H1 (cell line): ENCODE measurements at regions not wholly inside any gene's neighbourhood (a gene's known extent, or its start where the extent isn't known, plus 50 kb on each side); places are given as distances from the start of the nearest gene placed in this dataset.

Experiments used
- CTCF ChIA-PET: fragments of 300-600 bp; sonication (Branson Sonifier 250); formaldehyde crosslinking; loops from one replicate; lab custom pipeline; 2021; ENCODE audit not compliant: partially characterized antibody; lab: Charles Lee
- POLR2A ChIA-PET: fragments of 300-600 bp; sonication (Branson Sonifier 250); formaldehyde crosslinking; loops from one replicate; lab custom pipeline; 2021; ENCODE audit warnings: inconsistent platforms; ENCODE audit not compliant: partially characterized antibody; lab: Charles Lee
- DNase-seq, 2 experiments: peaks; one replicate each; pipeline versions ENCODE4 v3.0.0 to v3.0.0-alpha.2; 2010 to 2022; ENCODE audit warnings: low spot score in 2 of 2, low read depth in 1 of 2, mixed read lengths in 1 of 2
- FAIRE-seq: peaks from 2 replicates; lab custom pipeline; 2011; peaks lifted over from hg19 to GRCh38; lab: Jason Lieb, UNC
- H2AFZ ChIP-seq: 2 replicates; pipeline ENCODE4 v1.8.1; 2012; ENCODE audit warnings: low read length, inconsistent platforms
- H2AK5ac ChIP-seq: 2 replicates; pipeline ENCODE4 v1.6.1; 2013; ENCODE audit warnings: low read depth, low read length
- H2BK120ac ChIP-seq: replicated peaks from 2 replicates; pipeline ENCODE3; 2013; ENCODE audit warnings: low read depth, low read length, inconsistent platforms
- H2BK12ac ChIP-seq: 2 replicates; pipeline ENCODE4 v1.6.1; 2013; ENCODE audit warnings: low read depth, low read length
- H2BK15ac ChIP-seq: 2 replicates; pipeline ENCODE4 v1.6.1; 2013; ENCODE audit warnings: low read length
- H2BK20ac ChIP-seq: 2 replicates; pipeline ENCODE4 v1.6.1; 2013; ENCODE audit warnings: low read length
- H2BK5ac ChIP-seq: 2 replicates; pipeline ENCODE4 v1.6.1; 2013; ENCODE audit warnings: low read depth, low read length
- H3K14ac ChIP-seq: 2 replicates; pipeline ENCODE4 v1.6.1; 2013; ENCODE audit warnings: inconsistent platforms; ENCODE audit not compliant: insufficient read length
- H3K18ac ChIP-seq: 2 replicates; pipeline ENCODE4 v1.6.1; 2013; ENCODE audit warnings: low read length; ENCODE audit errors: extremely low read depth
- H3K23ac ChIP-seq: 2 replicates; pipeline ENCODE4 v1.6.1; 2013; ENCODE audit warnings: inconsistent platforms; ENCODE audit not compliant: insufficient read length
- H3K23me2 ChIP-seq: 2 replicates; pipeline ENCODE4 v1.6.1; 2013; ENCODE audit warnings: low read depth, low read length
- H3K27ac ChIP-seq: 2 replicates; pipeline ENCODE4 v1.6.1; 2011; ENCODE audit warnings: low read depth, low read length, inconsistent platforms
- H3K27me3 ChIP-seq, 4 experiments: replicated peaks in 1 of 4; 1 replicate in 1 of 4; 2 replicates in 3 of 4; pipeline versions ENCODE4 v1.6.1 to v1.8.1; 2011 to 2013; ENCODE audit warnings: low read length in 3 of 4, mild to moderate bottlenecking in 3 of 4, inconsistent platforms in 2 of 4, mixed read lengths in 2 of 4, moderate library complexity in 1 of 4; ENCODE audit not compliant: control insufficient read depth in 3 of 4, insufficient read depth in 3 of 4; ENCODE audit errors: extremely low read depth in 1 of 4
- H3K36me3 ChIP-seq, 4 experiments: 2 replicates each; pipeline versions ENCODE4 v1.6.1 to v1.8.1; 2011 to 2013; ENCODE audit warnings: mild to moderate bottlenecking in 4 of 4, low read length in 3 of 4, moderate library complexity in 2 of 4, control low read depth in 1 of 4, inconsistent platforms in 1 of 4; ENCODE audit not compliant: insufficient read depth in 4 of 4, control insufficient read depth in 2 of 4
- H3K4ac ChIP-seq: replicated peaks from 2 replicates; pipeline ENCODE3; 2013; ENCODE audit warnings: low read length, low read depth, mixed read lengths, inconsistent platforms; ENCODE audit not compliant: insufficient read length
- H3K4me1 ChIP-seq, 4 experiments: replicated peaks in 1 of 4; 1 replicate in 1 of 4; 2 replicates in 3 of 4; pipeline versions ENCODE4 v1.6.1 to v1.8.1; 2011 to 2013; ENCODE audit warnings: low read length in 3 of 4, inconsistent platforms in 2 of 4, mixed read lengths in 1 of 4; ENCODE audit not compliant: insufficient read depth in 4 of 4, control insufficient read depth in 3 of 4
- H3K4me2 ChIP-seq, 2 experiments: 2 replicates each; pipeline versions ENCODE4 v1.6.1 to v1.8.1; 2011 to 2013; ENCODE audit warnings: low read depth in 2 of 2, low read length in 2 of 2, control low read depth in 1 of 2, inconsistent platforms in 1 of 2, mild to moderate bottlenecking in 1 of 2; ENCODE audit not compliant: insufficient read depth in 1 of 2
- H3K4me3 ChIP-seq, 4 experiments: fragments of 200-600, 300-600 bp in 1 of 4; sonication (generic), shearing (Covaris generic), sonication (Bioruptor Twin) in 1 of 4; 2 replicates each; pipeline versions ENCODE4 v1.5.1 to v1.8.1; 2011 to 2016; ENCODE audit warnings: low read length in 4 of 4, low read depth in 3 of 4, control low read depth in 2 of 4, inconsistent platforms in 2 of 4, mild to moderate bottlenecking in 2 of 4, mixed read lengths in 1 of 4, moderate library complexity in 1 of 4; ENCODE audit not compliant: insufficient read depth in 2 of 4; ENCODE audit errors: extremely low read depth in 1 of 4
- H3K56ac ChIP-seq: replicated peaks from 2 replicates; pipeline ENCODE3; 2013; ENCODE audit warnings: low read depth, mild to moderate bottlenecking, mixed read lengths, low read length, inconsistent platforms; ENCODE audit not compliant: insufficient read length
- H3K79me1 ChIP-seq: 2 replicates; pipeline ENCODE4 v1.6.1; 2013; ENCODE audit warnings: low read depth, low read length, control low read depth
- H3K79me2 ChIP-seq, 2 experiments: 2 replicates each; pipeline versions ENCODE4 v1.6.1 to v1.8.1; 2012 to 2013; ENCODE audit warnings: low read length in 2 of 2, mild to moderate bottlenecking in 2 of 2, inconsistent platforms in 1 of 2; ENCODE audit not compliant: insufficient read depth in 2 of 2, control insufficient read depth in 1 of 2
- H3K9ac ChIP-seq, 4 experiments: replicated peaks in 1 of 4; 1 replicate in 1 of 4; 2 replicates in 3 of 4; pipeline versions ENCODE4 v1.6.1 to v1.8.1; 2011 to 2013; ENCODE audit warnings: low read depth in 3 of 4, low read length in 3 of 4, control low read depth in 2 of 4, mild to moderate bottlenecking in 2 of 4, moderate library complexity in 2 of 4, inconsistent platforms in 1 of 4; ENCODE audit errors: extremely low read depth in 1 of 4
- H3K9me3 ChIP-seq, 2 experiments: 2 replicates each; pipeline versions ENCODE4 v1.6.1 to v1.8.1; 2012 to 2013; ENCODE audit warnings: mild to moderate bottlenecking in 2 of 2, moderate library complexity in 2 of 2, control low read depth in 1 of 2, inconsistent platforms in 1 of 2, low read depth in 1 of 2, low read length in 1 of 2, mixed read lengths in 1 of 2; ENCODE audit not compliant: insufficient read depth in 2 of 2
- H4K20me1 ChIP-seq, 2 experiments: replicated peaks in 1 of 2; 2 replicates each; pipeline versions ENCODE3 to v1.8.1; 2011 to 2013; ENCODE audit warnings: inconsistent platforms in 2 of 2, low read length in 2 of 2, mild to moderate bottlenecking in 1 of 2; ENCODE audit not compliant: insufficient read depth in 2 of 2, control insufficient read depth in 1 of 2
- H4K5ac ChIP-seq: 2 replicates; pipeline ENCODE4 v1.6.1; 2013; ENCODE audit warnings: low read length, low read depth, mixed read lengths, inconsistent platforms; ENCODE audit not compliant: insufficient read length
- H4K8ac ChIP-seq: 2 replicates; pipeline ENCODE4 v1.8.0; 2013; ENCODE audit warnings: mild to moderate bottlenecking, moderate library complexity, low read length, inconsistent platforms; ENCODE audit not compliant: insufficient read depth; ENCODE audit errors: extremely low read depth
- H4K91ac ChIP-seq: replicated peaks from 2 replicates; pipeline ENCODE3; 2013; ENCODE audit warnings: low read length, mixed read lengths, inconsistent platforms; ENCODE audit not compliant: insufficient read length
- CHD2 ChIP-seq: IDR thresholded peaks from 2 replicates; pipeline ENCODE4 v1.6.1; 2012; ENCODE audit warnings: low read length, improper control_type of control experiment
- CTBP2 ChIP-seq: IDR thresholded peaks from 2 replicates; pipeline ENCODE4 v1.7.0; 2011; ENCODE audit warnings: borderline replicate concordance, mild to moderate bottlenecking, moderate library complexity, mixed read lengths, low read length; ENCODE audit not compliant: insufficient read depth, insufficient read length
- FOSL1 ChIP-seq: IDR thresholded peaks from 2 replicates; pipeline ENCODE4 v1.6.1; 2011; ENCODE audit warnings: mild to moderate bottlenecking, low read depth, low read length, moderate library complexity; ENCODE audit not compliant: insufficient read depth
- JUN ChIP-seq: IDR thresholded peaks from 2 replicates; pipeline ENCODE4 v1.6.1; 2011; ENCODE audit warnings: low read depth, mild to moderate bottlenecking, improper control_type of control experiment, low read length
- JUND ChIP-seq: IDR thresholded peaks from 2 replicates; pipeline ENCODE4 v1.6.1; 2011; ENCODE audit warnings: mild to moderate bottlenecking, improper control_type of control experiment, low read length
- POU5F1 ChIP-seq: IDR thresholded peaks from 2 replicates; pipeline ENCODE4 v1.6.1; 2011; ENCODE audit warnings: low read depth, mild to moderate bottlenecking, low read length, moderate library complexity
- RBBP5 ChIP-seq: IDR thresholded peaks from 2 replicates; pipeline ENCODE4 v1.7.1; 2012; ENCODE audit warnings: low read depth, mild to moderate bottlenecking, inconsistent platforms, low read length, moderate library complexity, borderline replicate concordance
- SAP30 ChIP-seq: fragments of 300-600 bp; sonication (generic); IDR thresholded peaks from 2 replicates; pipeline ENCODE4 v1.7.1; 2012; ENCODE audit warnings: low read length, moderate library complexity, mild to moderate bottlenecking, inconsistent platforms; ENCODE audit not compliant: insufficient read depth, insufficient replicate concordance
- SIN3A ChIP-seq, 2 experiments: IDR thresholded peaks in 1 of 2; conservative IDR thresholded peaks in 1 of 2; 2 replicates each; pipeline ENCODE4 v1.6.1; 2011 to 2012; ENCODE audit warnings: low read length in 2 of 2, improper control_type of control experiment in 1 of 2, low read depth in 1 of 2, mild to moderate bottlenecking in 1 of 2
- SIRT6 ChIP-seq: IDR thresholded peaks from one replicate; pipeline ENCODE4 v1.7.1; 2012; ENCODE audit warnings: low read length, inconsistent platforms
- SIX5 ChIP-seq: IDR thresholded peaks from 2 replicates; pipeline ENCODE4 v1.6.1; 2011; ENCODE audit warnings: mild to moderate bottlenecking, low read depth, low read length
- SP1 ChIP-seq: IDR thresholded peaks from 2 replicates; pipeline ENCODE4 v1.6.1; 2011; ENCODE audit warnings: low read depth, low read length
- SRF ChIP-seq: IDR thresholded peaks from 2 replicates; pipeline ENCODE4 v1.6.1; 2011; ENCODE audit warnings: mild to moderate bottlenecking, low read depth, low read length, moderate library complexity
- TCF12 ChIP-seq: IDR thresholded peaks from 2 replicates; pipeline ENCODE4 v1.6.1; 2011; ENCODE audit warnings: low read depth, mild to moderate bottlenecking, low read length
- WGBS, 2 experiments: shearing (Covaris generic) in 1 of 2; methylation state at CpG; one replicate each; pipeline versions ENCODE4 v1.1.6 to v1.1.7; 2013 to 2015; ENCODE audit warnings: low lambda C conversion rate in 2 of 2, mixed read lengths in 2 of 2, inconsistent platforms in 1 of 2, low coverage in 1 of 2, missing lambda C conversion rate in 1 of 2; ENCODE audit not compliant: insufficient replicate concordance in 2 of 2, insufficient coverage in 1 of 2, insufficient read length in 1 of 2; ENCODE audit errors: extremely low coverage in 1 of 2, missing lambda C conversion rate in 1 of 2; 5-methylcytosine and 5-hydroxymethylcytosine counted together
- TF ChIP-seq, protein P1 (sequence below): IDR thresholded peaks from 2 replicates; pipeline ENCODE4 v1.6.1; 2011; ENCODE audit warnings: low read depth, mild to moderate bottlenecking, low read length; ENCODE audit not compliant: insufficient read depth

- CTCF ChIA-PET = interaction anchor here (1.5 to 2.1 kb wide), 2 partner anchors 10 to 29 kb away, joined by 3 to 10 read pairs; no protein-coding TSS in a partner anchor
- TF ChIP-seq SP1 (no peak), FOSL1 (no peak), SRF (no peak), SIX5 (no peak), TCF12 (no peak), JUND (no peak), JUN (no peak), RBBP5 (no peak), SIN3A (conservative IDR thresholded peaks at IDR 0.05 in 1 of 2, IDR thresholded peaks at IDR 0.05 in 1 of 2; ENCODE audit: low read depth in 1 of 2, low read length in 2 of 2) (no peak), SIRT6 (no peak), CTBP2 (no peak), CHD2 (no peak), SAP30 (no peak), POU5F1 (no peak)
- TF ChIP-seq, protein P1, sequence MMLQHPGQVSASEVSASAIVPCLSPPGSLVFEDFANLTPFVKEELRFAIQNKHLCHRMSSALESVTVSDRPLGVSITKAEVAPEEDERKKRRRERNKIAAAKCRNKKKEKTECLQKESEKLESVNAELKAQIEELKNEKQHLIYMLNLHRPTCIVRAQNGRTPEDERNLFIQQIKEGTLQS = no peak
Measured at GRCh38 chr17:72590382-72590781, 469.6 kb downstream of the SOX9 start.

More at GRCh38 chr17:72590382-72590781, 469.6 kb downstream of the SOX9 start:
- Histone ChIP-seq H3K4me1 (peaks cover 9 to 28% (median 12%) of the 10 kb centered on the region in 4 experiments), H3K79me2 (no peaks in the 10 kb centered on the region), H3K4me3 (no peak overlapping the region), H2AFZ (no peak overlapping the region), H3K56ac (no peak overlapping the region), H3K4me2 (no peak overlapping the region; a peak in 1 of 4 replicates), H3K79me1 (no peaks in the 10 kb centered on the region), H2BK5ac (no peak overlapping the region), H3K23me2 (peaks cover 13% of the 10 kb centered on the region; the same call in 1 of the 2 replicates), H3K36me3 (no peaks in the 10 kb centered on the region), H3K9me3 (no peaks in the 10 kb centered on the region), H2AK5ac (no peak overlapping the region), H3K27ac (no peak overlapping the region), H3K14ac (no peak overlapping the region), H3K23ac (no peak overlapping the region), H2BK120ac (no peak overlapping the region), H4K91ac (no peak overlapping the region), H4K5ac (no peak overlapping the region), H2BK15ac (no peak overlapping the region), H3K4ac (no peak overlapping the region), H4K20me1 (peaks cover 0 to 3% of the 10 kb centered on the region in 2 experiments), H3K27me3 (peaks cover 8 to 29% (median 22%) of the 10 kb centered on the region in 4 experiments), H3K9ac (no peak overlapping the region), H3K18ac (no peak overlapping the region), H4K8ac (no peak overlapping the region), H2BK12ac (no peak overlapping the region), H2BK20ac (no peak overlapping the region)
- FAIRE-seq (no peak), DNase-seq (no peak)
- POLR2A ChIA-PET = no interaction called here
- WGBS, 2 experiments = 90% methylated on average over 3 of the region's 3 CpGs; no CpG with 5 or more reads in 1 of the 2 experiments
